ENCODE measurements at regions not wholly inside any gene's neighbourhood (a gene's known extent, or its start where the extent isn't known, plus 50 kb on each side); places are given as distances from the start of the nearest gene placed in this dataset.

- DNase-seq: no peak
- Histone ChIP-seq H3K4me3 (no peak overlapping the region), H3K4me1 (no peaks in the 10 kb centered on the region), H3K36me3 (no peaks in the 10 kb centered on the region), H3K27me3 (replicated peaks in 1 of 7) (no peaks in the 10 kb centered on the region), H3K9me3 (no peaks in the 10 kb centered on the region), H3K27ac (no peak overlapping the region)
- TF ChIP-seq POLR2A (IDR thresholded peaks at IDR 0.05) (no peak), POLR2AphosphoS5 (IDR thresholded peaks at IDR 0.05) (no peak), CTCF (IDR thresholded peaks at IDR 0.05 in 8 of 11, conservative IDR thresholded peaks at IDR 0.05 in 3 of 11) (no peak)
- intact Hi-C loops (cut with DNase I; ENCODE audit: low total_unique reads): no loop called here
- WGBS, 5 donors: 87 to 95% (median 90%) methylated on average over 1 of the region's 1 CpG
Measured at GRCh38 chr2:6671913-6672312, 193.8 kb downstream of the CMPK2 start.

- Histone ChIP-seq H3K4me3 (no peak overlapping the region), H3K9me3 (no peaks in the 10 kb centered on the region), H3K36me3 (no peaks in the 10 kb centered on the region), H3K4me1 (no peaks in the 10 kb centered on the region), H3K27ac (no peak overlapping the region), H3K27me3 (replicated peaks in 1 of 7) (no peaks in the 10 kb centered on the region)
- DNase-seq: no peak
- intact Hi-C loops (cut with DNase I; ENCODE audit: low total_unique reads): no loop called here
- TF ChIP-seq POLR2AphosphoS5 (IDR thresholded peaks at IDR 0.05) (no peak), CTCF (IDR thresholded peaks at IDR 0.05 in 8 of 11, conservative IDR thresholded peaks at IDR 0.05 in 3 of 11) (no peak), POLR2A (IDR thresholded peaks at IDR 0.05) (no peak)
- WGBS, 5 donors: 51 to 69% (median 60%) methylated on average over 3 of the region's 3 CpGs
Measured at GRCh38 chr2:6674381-6674780, 191.3 kb downstream of the CMPK2 start.

GRCh38 chr2:6675791-6676190, 189.9 kb downstream of the CMPK2 start:
- Histone ChIP-seq H3K27ac (no peak overlapping the region), H3K27me3 (replicated peaks in 1 of 7) (no peaks in the 10 kb centered on the region), H3K4me1 (no peaks in the 10 kb centered on the region), H3K9me3 (no peaks in the 10 kb centered on the region), H3K36me3 (no peaks in the 10 kb centered on the region), H3K4me3 (no peak overlapping the region)
- intact Hi-C loops (cut with DNase I; ENCODE audit: low total_unique reads): no loop called here
- DNase-seq: no peak
- no peak for TF ChIP-seq POLR2AphosphoS5 (IDR thresholded peaks at IDR 0.05)
- no peak for TF ChIP-seq CTCF (IDR thresholded peaks at IDR 0.05 in 8 of 11, conservative IDR thresholded peaks at IDR 0.05 in 3 of 11)
- TF ChIP-seq POLR2A (IDR thresholded peaks at IDR 0.05): no peak
- 91 to 96% (median 93%) methylated on average over 5 of the region's 5 CpGs for WGBS, 5 donors

GRCh38 chr2:6676241-6676640, 189.5 kb downstream of the CMPK2 start:
- Histone ChIP-seq H3K36me3 (no peaks in the 10 kb centered on the region), H3K27ac (no peak overlapping the region), H3K9me3 (no peaks in the 10 kb centered on the region), H3K4me1 (no peaks in the 10 kb centered on the region), H3K4me3 (no peak overlapping the region), H3K27me3 (replicated peaks in 1 of 7) (peaks cover 0 to 3% (median 0%) of the 10 kb centered on the region in 7 donors)
- intact Hi-C loops (cut with DNase I; ENCODE audit: low total_unique reads): no loop called here
- TF ChIP-seq CTCF (IDR thresholded peaks at IDR 0.05 in 8 of 11, conservative IDR thresholded peaks at IDR 0.05 in 3 of 11): no peak
- TF ChIP-seq POLR2A (IDR thresholded peaks at IDR 0.05): no peak
- TF ChIP-seq POLR2AphosphoS5 (IDR thresholded peaks at IDR 0.05): no peak
- WGBS, 5 donors: 72 to 89% (median 74%) methylated on average over 1 of the region's 1 CpG
- no peak for DNase-seq

Data from spleen (tissue), 11 donors.